ENCODE measurements at regions not wholly inside any gene's neighbourhood (a gene's known extent, or its start where the extent isn't known, plus 50 kb on each side); places are given as distances from the start of the nearest gene placed in this dataset.

DNA sequence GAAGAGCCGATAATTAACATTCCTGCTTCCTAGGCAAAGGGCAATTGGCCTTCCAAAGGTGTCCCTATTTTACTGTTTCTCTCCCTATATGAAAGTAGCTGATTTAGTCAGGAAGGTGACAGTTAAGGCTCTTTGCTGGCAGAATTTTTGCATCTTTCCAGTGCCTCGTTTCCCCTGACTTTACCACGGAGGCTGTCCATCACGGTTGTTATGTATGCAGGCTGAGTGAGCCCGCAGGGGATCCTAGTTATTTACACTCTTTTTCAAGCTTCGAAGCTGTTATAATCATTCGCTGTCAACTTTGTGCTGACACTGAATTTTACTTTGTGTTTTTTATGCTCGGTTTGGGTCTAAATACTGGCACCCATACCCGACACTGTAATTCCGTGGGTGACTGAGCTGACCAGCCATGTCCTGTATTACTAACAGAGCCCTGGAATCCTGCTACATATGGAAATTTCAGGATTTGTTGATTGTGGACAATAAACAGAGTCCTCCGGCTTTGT lies 713.8 kb upstream of the FANCL start:
- intact Hi-C loops (cut with DNase I, micrococcal nuclease) = no loop called here
- DNase-seq (no peak), ATAC-seq (no peak)

DNA sequence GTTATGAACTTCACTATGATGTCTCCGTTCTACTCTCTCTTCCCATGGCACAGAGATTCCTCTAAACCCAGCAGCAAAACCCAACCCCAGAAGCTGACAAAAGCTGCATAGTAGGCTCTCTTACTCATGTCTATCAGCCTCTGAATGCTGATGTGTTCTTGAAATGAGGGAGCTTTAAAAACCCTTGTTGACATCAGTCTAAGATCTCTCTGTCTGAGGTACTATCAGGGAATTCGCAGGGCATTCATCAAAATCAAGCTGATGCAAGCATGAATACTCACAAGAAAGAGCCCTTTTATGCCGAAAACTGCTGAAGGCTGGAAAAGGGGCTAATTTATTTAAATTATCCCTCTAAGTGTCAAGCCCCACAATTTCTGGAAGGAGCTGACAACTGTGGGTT lies 710.6 kb upstream of the FANCL start:
- ATAC-seq = no peak
- intact Hi-C loops (cut with DNase I, micrococcal nuclease) = no loop called here

DNA sequence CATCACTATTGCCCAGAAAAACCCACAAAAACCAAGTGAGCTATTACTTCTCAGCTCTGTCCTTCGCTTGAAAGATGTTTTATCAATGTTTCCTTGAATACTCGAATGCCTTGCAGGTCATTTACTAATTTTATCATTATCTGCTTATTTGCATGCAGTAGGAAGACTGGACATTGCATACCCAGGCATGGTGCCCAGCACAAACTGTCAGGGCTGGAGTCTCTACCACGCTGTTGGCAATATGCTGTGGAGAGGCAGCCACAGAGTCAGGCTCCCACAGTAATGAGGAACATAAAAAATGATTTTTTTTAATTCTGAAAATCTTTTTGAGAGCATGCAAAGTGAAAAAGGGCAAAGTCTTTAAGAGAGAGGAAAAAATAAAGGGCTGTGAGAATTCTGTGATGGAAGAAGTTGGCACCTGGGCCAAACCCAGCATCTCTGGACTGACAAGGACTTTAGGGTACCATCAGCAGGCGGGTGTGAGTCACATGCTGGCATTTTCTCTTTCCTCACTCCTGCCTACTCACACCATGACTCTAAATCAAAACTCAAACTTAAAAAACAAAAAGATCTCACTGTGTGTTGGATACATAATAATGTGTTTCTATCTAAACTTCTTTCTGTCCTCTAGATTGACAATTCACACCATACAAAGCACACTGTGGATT lies 709.8 kb upstream of the FANCL start:
- intact Hi-C loops (cut with DNase I, micrococcal nuclease) = no loop called here
- DNase-seq = no peak
- ATAC-seq = no peak

More for the DNA sequence above, 710.6 kb upstream of the FANCL start:
- no peak for DNase-seq

DNA sequence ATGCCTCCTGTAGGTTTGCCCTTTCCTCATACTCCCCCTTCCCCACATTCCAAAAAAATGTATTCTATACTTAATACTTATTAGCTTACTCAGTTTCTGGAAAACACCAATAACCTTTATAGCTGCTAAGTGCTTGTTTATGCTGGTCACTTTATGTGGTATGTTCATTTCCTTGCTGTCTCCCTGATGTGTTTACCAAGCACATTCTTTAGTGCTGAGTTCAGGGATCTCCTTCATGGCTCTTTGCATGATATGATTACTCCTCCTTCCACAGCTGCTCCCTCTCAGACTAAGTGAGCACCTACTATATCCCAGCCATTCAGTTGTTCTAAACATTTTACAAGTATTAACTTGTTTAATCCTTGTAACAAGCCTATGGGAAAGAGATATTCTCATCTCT lies 698.3 kb upstream of the FANCL start:
- no peak for ATAC-seq
- no peak for DNase-seq
- intact Hi-C loops (cut with DNase I, micrococcal nuclease) = no loop called here

DNA sequence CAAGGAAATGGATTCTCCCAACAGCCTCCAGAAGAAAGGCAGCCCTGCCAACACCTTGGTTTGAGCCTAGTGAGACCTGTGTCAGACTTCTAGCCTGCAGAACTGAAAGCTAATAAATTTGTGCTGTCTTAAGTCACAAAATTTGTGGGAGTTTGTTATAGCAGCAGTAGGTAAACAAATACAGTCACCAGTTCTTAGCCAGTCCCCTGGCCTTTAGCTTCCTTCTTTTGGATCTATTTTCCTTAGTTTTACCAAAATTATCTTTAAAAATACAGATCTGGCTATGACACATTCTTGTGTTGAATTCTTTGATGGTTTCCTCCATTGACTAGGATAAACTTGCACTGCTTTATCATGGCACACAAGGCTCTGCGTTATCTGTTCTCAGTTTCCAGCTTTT lies 697.9 kb upstream of the FANCL start:
- intact Hi-C loops (cut with DNase I, micrococcal nuclease) = no loop called here
- ATAC-seq (no peak), DNase-seq (no peak)

DNA sequence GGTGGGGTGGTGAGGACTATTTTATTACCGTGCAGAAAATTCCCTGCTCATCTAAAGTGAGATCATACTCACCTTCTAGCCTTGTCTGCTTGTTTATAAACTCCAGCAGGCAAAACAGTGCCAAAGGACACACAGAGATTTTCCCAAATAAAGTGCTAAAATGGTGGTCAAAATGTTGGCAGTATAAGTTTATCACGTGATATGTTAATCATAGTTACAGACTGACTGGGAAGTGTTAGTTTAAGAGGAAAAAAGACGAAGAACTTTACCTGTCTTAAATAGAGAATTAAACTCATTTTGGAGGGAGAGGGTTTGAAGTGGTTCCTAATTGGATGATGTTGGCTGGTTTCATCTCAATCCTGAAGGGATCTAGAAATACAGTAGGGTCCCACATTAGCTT lies 691.7 kb upstream of the FANCL start:
- DNase-seq = no peak
- intact Hi-C loops (cut with DNase I, micrococcal nuclease) = no loop called here
- no peak for ATAC-seq

DNA sequence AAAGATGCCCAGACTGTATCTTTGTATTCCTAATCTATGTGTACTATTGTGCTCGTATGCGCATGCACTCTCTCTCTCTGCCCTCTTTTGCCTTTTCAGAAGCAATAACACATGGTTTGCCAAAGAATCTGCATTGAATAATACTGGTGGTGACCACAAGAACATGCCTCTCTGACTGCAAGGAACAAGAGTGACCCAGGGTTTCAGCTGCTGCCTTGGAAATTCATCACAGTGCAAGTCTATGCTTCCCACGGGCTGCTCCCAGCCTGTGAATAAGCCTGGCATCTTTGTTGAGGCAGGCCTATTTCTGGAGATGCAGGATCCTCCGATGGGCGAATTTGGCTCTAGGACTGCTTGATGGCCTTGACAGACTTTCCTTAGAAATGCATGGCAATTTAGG lies 689.4 kb upstream of the FANCL start:
- ATAC-seq (no peak), DNase-seq (no peak)
- intact Hi-C loops (cut with DNase I, micrococcal nuclease) = no loop called here

DNA sequence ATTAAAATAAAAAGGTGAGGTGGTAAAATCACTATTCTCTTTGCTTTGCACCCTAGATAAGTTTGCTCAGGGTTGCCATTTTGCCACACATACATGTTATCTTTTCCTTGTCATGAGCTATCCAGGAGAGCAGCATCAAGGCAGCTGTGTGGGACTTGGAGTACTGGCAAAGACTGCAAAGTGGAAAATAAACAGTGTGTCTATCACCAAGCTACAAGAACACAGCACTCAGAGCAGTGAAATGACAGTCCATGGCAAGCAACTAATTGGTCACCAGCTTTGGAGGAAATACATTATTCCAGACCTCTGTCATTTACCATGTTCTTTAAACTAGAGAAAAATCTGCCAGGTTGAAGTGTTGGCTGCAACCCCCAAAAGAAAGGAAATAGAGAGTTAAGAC lies 687.8 kb upstream of the FANCL start:
- intact Hi-C loops (cut with DNase I, micrococcal nuclease) = no loop called here
- no peak for DNase-seq
- no peak for ATAC-seq

DNA sequence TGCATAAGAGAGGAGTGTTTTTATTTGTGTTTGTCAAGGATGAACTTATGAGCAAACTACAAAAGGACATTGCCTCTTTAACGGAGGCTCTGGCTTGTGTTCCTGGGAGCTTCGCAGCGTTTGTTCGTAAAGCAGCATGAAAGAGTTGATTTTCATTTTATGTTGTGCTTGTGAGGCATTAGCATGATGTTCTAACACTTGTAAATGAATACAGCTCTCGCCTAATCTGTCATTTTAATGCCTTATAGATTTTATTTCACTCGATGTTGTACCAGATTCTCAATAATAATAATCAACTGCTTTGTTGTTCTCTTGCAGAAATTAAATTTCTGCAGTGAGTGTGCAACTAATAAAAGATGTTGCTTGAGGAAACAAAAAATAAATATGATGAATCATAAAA lies 687.3 kb upstream of the FANCL start:
- intact Hi-C loops (cut with DNase I, micrococcal nuclease) = no loop called here
- DNase-seq (no peak), ATAC-seq (no peak)

DNA sequence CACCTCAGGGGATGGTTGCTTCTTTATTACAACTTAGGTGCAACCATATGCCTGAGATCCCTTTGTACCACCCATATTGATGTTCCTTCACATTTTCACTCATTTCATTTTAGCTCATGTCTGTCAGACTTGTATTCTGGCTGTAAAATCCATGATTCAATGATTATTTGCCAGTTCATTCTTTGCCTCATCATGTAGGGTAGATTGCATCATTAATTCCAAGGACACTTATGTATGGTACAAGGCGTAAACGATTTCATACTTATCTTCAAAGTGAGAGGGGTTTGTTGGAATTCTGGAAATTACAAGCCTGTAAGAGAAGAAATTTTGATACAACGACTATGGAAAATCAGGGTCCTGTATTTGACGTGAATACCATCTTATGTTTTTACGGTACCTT lies 685.0 kb upstream of the FANCL start:
- DNase-seq (no peak), ATAC-seq (no peak)
- intact Hi-C loops (cut with DNase I, micrococcal nuclease) = no loop called here

DNA sequence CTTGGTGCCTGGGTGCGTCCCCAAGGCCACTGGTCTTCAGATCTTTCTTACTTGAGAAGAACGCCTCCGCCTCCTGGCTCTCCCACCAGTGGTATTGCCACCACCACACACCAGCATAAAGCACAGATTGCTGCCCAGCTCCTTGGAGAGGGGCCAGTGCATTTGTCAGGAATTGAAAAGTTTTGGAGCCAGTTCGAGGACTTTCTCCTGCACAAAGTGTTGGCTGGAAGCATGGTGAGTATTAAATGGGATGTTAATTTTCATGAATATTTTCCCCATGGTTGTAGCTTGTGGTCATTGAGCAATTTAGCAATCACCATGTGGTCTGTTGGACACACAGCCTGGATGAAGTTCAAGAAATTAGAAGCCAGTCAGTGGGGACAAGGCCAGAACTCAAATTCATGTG lies 684.6 kb upstream of the FANCL start:
- DNase-seq = no peak
- intact Hi-C loops (cut with DNase I, micrococcal nuclease) = no loop called here
- ATAC-seq = no peak

DNA sequence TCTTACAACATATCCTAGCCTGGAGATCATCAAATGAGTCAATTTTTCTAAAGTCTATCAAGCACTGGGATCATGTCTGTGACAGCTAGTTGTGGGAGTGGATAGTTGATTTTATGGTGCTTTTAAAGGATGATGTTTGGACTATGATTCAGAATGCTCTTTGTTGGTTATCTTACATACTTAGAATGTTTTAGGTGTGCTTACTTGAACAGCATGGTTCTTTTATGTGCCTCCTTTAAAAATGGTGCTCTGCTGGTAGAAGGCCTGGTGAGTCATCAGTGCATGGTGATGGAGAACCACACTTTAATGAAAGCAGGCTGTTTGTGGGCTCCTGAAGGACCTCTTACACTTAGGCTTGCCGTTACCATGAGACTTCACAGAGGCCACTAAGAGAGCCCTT lies 682.7 kb upstream of the FANCL start:
- no peak for ATAC-seq
- intact Hi-C loops (cut with DNase I, micrococcal nuclease) = no loop called here
- no peak for DNase-seq

DNA sequence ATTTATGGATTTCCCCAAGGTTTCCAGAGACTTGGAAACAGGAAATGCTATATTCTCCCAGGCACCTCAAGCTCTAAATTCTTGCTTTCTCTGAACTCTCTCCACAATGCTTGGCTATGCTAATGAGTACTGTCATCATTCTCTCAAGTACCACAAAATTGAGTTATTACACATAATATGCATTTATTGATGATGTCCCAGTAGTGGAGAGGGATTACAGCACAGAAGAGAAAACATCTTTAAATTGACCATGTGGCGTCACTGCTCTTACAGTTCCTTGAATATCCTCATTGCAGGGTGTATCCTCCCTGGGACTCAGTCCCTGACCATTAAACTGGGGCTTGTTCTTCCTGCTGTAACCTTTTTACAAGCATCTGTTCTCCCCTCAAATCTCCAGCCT lies 681.1 kb upstream of the FANCL start:
- peak; percentile 42 for ATAC-seq
- intact Hi-C loops (cut with DNase I, micrococcal nuclease) = no loop called here
- no peak for DNase-seq

DNA sequence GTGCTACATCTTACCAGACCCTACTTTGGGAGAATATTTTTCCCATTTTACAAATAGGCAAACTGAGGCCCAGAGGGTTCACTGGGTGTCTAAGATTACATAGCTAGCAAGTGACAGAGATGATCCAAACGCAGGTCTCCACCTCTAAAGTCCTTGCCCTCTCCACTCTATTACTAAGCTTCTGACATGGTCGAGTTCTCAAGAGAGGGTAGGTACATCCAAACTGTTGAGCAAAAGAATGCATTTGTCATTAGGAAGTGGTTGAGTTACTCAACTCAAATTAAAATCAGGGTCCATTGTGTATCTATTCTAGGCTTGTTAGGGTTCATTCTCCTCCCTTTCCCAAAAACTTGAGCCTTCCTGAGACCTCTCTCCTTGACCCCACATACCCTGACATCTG lies 680.6 kb upstream of the FANCL start:
- DNase-seq = no peak
- ATAC-seq = no peak
- intact Hi-C loops (cut with DNase I, micrococcal nuclease) = no loop called here

DNA sequence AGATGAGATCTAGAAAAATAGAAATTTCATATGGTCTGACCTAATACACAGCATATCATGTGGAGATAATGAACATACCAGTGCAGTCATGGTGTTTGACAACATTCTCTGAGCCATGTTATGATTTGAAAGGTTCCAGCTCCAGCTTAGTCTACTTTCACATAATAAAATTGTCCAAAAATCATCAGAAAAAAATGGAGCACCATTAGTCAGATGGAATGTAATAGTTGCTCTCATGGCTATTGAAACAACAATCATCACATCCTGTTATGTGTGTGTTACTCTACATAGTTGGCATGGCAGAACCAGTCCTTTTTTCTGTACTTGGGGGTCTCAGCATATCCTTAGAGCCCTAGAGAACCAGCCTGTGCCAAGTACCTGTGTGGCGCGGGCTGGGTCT lies 678.9 kb upstream of the FANCL start:
- intact Hi-C loops (cut with DNase I, micrococcal nuclease) = no loop called here
- DNase-seq = no peak
- no peak for ATAC-seq

DNA sequence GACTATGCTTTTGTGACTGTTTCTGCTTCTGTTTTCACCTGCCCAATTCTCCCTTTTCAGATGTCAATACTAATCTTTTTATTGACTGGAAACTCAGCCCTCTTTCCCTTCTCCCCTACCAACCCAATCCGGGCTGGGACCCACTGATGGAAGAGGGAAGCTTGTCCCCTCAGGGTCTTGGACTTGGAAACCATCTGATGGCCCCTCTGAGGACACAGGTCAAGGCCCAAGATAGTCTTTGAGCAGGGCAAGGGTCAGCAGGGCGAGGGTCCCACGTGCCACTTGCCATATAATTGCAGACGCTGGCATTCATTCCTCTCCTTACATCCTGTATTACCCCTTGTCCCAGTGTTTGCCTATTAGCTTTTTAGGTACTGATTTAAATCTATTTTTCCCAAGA lies 678.2 kb upstream of the FANCL start:
- no peak for DNase-seq
- intact Hi-C loops (cut with DNase I, micrococcal nuclease) = no loop called here
- no peak for ATAC-seq

DNA sequence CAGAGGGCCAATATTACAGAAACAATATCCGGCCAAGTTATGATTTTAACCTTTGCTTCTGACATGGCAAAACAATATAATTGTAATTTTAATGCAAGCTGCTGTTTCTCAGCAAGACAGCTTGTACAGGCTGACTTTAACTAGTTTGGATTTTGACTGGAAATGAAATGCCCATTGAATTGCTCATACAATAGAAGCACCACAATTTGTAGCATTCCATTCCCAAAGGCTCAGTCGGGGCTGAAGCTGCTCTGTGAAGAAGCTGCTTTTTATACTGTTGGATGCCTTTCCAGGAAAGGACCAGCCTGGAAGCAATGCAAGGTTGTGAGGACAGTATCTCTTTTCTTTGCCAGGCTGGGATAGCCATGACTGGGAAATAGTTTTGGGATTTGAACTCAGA lies 677.0 kb upstream of the FANCL start:
- intact Hi-C loops (cut with DNase I, micrococcal nuclease) = no loop called here
- ATAC-seq (no peak), DNase-seq (no peak)

DNA sequence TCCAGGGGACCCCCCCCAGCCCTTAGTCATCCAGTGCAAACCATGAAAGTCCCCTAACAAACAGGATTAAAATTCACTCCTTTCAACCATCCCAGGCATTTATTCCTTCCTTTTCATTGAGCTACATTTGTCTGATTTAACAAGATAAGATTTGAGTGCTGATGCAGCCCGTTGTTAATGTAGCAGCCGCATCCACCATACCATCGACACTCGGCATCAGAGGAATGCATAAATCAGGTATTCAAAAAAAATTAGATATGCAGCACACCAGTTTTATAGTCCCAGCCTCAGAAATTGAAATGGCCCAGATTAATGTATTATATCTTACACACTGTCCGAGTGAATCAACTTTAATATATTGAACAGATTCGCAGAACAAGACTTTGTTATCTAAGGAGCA lies 676.5 kb upstream of the FANCL start:
- intact Hi-C loops (cut with DNase I, micrococcal nuclease) = no loop called here
- ATAC-seq = no peak

DNA sequence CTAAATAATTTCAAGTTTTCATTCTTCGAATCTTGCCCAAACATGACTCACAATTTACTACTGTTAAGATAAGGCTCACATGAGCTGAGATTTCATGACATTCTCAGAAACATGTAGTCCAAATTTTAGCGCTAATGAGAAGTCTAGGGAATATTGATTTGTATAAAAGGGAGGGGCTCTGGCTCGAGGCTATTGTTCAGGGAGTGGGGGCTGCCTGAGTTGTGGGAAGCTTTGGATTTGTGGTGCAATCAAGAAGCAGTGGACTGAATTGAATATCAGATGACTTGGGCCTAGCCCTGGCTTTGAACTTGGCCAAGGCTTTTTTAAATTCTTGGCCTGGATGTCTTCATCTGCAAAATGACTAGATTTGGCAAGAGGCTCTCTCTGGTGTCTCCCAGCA lies 674.9 kb upstream of the FANCL start:
- DNase-seq = no peak
- no peak for ATAC-seq
- intact Hi-C loops (cut with DNase I, micrococcal nuclease) = no loop called here

More for the DNA sequence above, 676.5 kb upstream of the FANCL start:
- DNase-seq = no peak

DNA sequence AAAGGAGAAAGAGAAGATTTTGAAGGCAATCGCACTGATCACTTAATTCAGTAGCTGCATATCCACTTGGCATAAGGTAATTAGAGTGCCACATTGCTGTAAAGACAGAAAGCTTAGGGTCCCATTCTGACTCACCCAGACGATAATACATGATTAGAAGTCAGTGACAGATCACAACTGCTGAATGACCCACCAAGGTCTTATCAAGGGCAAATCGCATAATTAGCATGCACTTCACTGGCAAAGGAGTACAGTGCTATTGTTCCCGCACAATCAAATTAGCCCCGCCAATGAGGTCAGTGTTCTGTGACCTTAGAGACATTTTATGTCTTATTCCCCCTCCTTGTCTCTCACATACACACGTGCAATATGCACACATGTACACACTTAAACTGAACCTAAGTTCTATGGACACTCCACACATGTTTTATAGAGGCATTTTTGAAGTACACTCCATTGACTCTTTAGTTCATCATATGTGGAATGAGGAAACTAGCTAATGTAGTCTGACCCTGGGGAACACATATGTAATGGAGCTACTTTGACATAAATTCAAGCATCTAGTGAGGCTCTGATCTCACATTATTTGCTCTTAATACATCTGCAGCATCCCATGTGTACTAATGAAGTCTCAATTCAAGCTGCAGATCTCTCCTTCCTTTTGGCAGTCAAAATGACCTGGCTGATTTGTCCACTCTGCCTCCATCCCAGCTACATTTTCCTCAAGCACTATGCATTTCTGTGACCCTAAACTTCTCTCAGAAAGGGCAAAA lies 673.8 kb upstream of the FANCL start:
- ATAC-seq (no peak), DNase-seq (no peak)
- intact Hi-C loops (cut with DNase I, micrococcal nuclease) = no loop called here

Data from left colon (tissue), 2 donors.